Cardiac septum (tissue), 1 donor: ENCODE measurements at regions not wholly inside any gene's neighbourhood (a gene's known extent, or its start where the extent isn't known, plus 50 kb on each side); places are given as distances from the start of the nearest gene placed in this dataset.

Source experiments
- DNase-seq: peaks from one replicate; pipeline ENCODE4 v3.0.0-alpha.2; 2020; ENCODE audit warnings: low spot score
- intact Hi-C: fragments of 100-400 bp; cut with DNase I; formaldehyde crosslinking; loops from one replicate; pipeline ENCODE4 v1.14.0; 2022
- donor health status: DM: no; HTN: no; CAD: no.

- no peak for DNase-seq
- intact Hi-C loops, result loop anchor here (10.0 kb wide), 1 partner anchor 395 kb away; no protein-coding TSS in a partner anchor
Measured at GRCh38 chr12:59839514-59839913, 243.7 kb downstream of the SLC16A7 start.

GRCh38 chr12:59843260-59843843 lies 247.5 kb downstream of the SLC16A7 start:
- intact Hi-C loops, result no loop called here
- no peak for DNase-seq

GRCh38 chr12:59844750-59845149 lies 248.9 kb downstream of the SLC16A7 start:
- intact Hi-C loops, result no loop called here
- DNase-seq, result no peak

GRCh38 chr12:59845293-59845692 lies 249.5 kb downstream of the SLC16A7 start:
- intact Hi-C loops, result no loop called here
- no peak for DNase-seq

GRCh38 chr12:59847127-59847526 lies 251.3 kb downstream of the SLC16A7 start:
- no peak for DNase-seq
- intact Hi-C loops, result no loop called here

GRCh38 chr12:59850268-59850667 lies 254.4 kb downstream of the SLC16A7 start:
- intact Hi-C loops, result no loop called here
- no peak for DNase-seq

- no peak for DNase-seq
Measured at GRCh38 chr12:59858508-59859170, 262.8 kb downstream of the SLC16A7 start.

GRCh38 chr12:59859171-59859510 lies 263.3 kb downstream of the SLC16A7 start:
- intact Hi-C loops, result no loop called here
- DNase-seq, result no peak

More at GRCh38 chr12:59858508-59859170, 262.8 kb downstream of the SLC16A7 start:
- intact Hi-C loops, result no loop called here

- DNase-seq, result no peak
- intact Hi-C loops, result no loop called here
Measured at GRCh38 chr12:59861635-59862034, 265.8 kb downstream of the SLC16A7 start.

GRCh38 chr12:59867055-59867454 lies 271.2 kb downstream of the SLC16A7 start:
- intact Hi-C loops, result no loop called here

GRCh38 chr12:59867689-59868088 lies 271.9 kb downstream of the SLC16A7 start:
- intact Hi-C loops, result no loop called here

More at GRCh38 chr12:59867055-59867454, 271.2 kb downstream of the SLC16A7 start:
- DNase-seq, result no peak

GRCh38 chr12:59871779-59872178 lies 275.9 kb downstream of the SLC16A7 start:
- no peak for DNase-seq
- intact Hi-C loops, result no loop called here

More at GRCh38 chr12:59867689-59868088, 271.9 kb downstream of the SLC16A7 start:
- DNase-seq, result no peak

GRCh38 chr12:59873136-59873535 lies 277.3 kb downstream of the SLC16A7 start:
- DNase-seq, result no peak
- intact Hi-C loops, result no loop called here

- intact Hi-C loops, result no loop called here
Measured at GRCh38 chr12:59874781-59875180, 279.0 kb downstream of the SLC16A7 start.

GRCh38 chr12:59886131-59886733 lies 290.4 kb downstream of the SLC16A7 start:
- intact Hi-C loops, result no loop called here

More at GRCh38 chr12:59874781-59875180, 279.0 kb downstream of the SLC16A7 start:
- DNase-seq, result no peak

GRCh38 chr12:59887178-59887577 lies 291.3 kb downstream of the SLC16A7 start:
- no peak for DNase-seq
- intact Hi-C loops, result no loop called here

More at GRCh38 chr12:59886131-59886733, 290.4 kb downstream of the SLC16A7 start:
- DNase-seq, result no peak

GRCh38 chr12:59890896-59891579 lies 295.2 kb downstream of the SLC16A7 start:
- intact Hi-C loops, result no loop called here

GRCh38 chr12:59895166-59895775 lies 299.4 kb downstream of the SLC16A7 start:
- intact Hi-C loops, result no loop called here
- no peak for DNase-seq

More at GRCh38 chr12:59890896-59891579, 295.2 kb downstream of the SLC16A7 start:
- no peak for DNase-seq

- intact Hi-C loops, result no loop called here
- DNase-seq, result no peak
Measured at GRCh38 chr12:59904874-59905521, 309.2 kb downstream of the SLC16A7 start.
